ENCODE measurements at regions not wholly inside any gene's neighbourhood (a gene's known extent, or its start where the extent isn't known, plus 50 kb on each side); places are given as distances from the start of the nearest gene placed in this dataset.
A peak's percentile ranks its signal among the peaks of the same experiment; 100 is the strongest.

DNA sequence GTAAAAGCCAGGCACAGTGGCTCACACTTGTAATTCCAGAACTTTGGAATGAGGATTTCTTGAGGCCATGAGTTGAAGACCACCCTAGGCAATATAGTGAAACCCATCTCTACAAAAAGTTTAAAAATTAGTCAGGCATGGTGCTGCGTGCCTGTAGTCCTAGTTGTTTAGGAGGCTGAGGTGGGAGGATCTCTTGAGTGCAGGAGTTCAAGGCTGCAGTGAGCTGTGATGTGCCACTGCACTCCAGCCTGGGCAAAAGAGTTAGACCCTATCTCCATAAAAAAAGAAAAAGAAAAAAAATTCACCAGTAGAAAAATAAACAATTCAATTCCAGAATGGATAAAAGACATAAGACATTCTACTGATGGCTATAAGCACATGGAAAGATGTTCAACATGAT lies 104.9 kb upstream of the LGSN start:
- no peak for ATAC-seq (replicated peaks in 6 of 8)
- Histone ChIP-seq H3K4me1 (replicated peaks in 1 of 2) (no peaks in the 10 kb centered on the region), H3K4me3 (no peak overlapping the region), H3K27ac (no peak overlapping the region)
- WGBS, 10 experiments, result 0 to 90% (median 44%) methylated on average over 1 of the region's 1 CpG; no CpG with 5 or more reads in 6 of the 10 experiments
- in situ Hi-C loops (cut with MboI; ENCODE audit: low pct_unique_long_range_greater_than_20kb in 2 of 9, low sequenced_read_pairs in 9 of 9, unreplicated experiment in 9 of 9), result no loop called here

DNA sequence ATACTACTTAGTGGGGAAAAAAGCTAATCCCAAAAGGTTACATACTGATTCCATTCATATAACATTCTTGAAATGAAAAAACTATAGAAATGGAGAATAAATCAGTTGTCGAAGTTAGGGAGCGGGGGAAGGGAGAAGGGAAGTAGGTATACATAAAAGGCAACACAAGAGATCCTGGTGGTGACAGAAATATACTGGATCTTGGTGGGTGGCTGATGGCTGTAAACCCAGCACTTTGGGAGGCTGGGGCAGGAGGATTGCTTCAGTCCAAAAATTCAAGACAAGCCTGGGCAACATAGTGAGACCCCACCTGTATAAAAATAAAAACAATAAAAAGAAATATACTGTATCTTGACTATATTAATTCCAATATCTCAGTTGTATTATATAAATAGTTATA lies 105.7 kb upstream of the LGSN start:
- in situ Hi-C loops (cut with MboI; ENCODE audit: low pct_unique_long_range_greater_than_20kb in 2 of 9, low sequenced_read_pairs in 9 of 9, unreplicated experiment in 9 of 9), result no loop called here

DNA sequence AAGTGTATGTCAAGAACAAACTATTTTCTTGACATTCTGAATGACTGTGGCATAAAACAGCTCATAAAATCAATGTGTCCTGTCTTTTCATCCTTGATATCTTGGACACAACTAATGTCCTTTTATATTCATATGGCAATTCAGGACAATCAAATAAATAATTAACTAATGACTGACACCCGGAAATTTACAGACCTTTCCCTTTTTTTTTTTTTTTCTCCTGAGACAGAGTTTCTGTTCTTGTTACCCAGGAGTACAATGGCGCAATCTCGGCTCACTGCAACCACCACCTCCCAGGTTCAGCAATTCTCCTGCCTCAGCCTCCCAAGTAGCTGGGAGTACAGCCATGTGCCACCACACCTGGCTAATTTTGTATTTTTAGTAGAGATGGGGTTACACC lies 107.1 kb upstream of the LGSN start:
- no peak for ATAC-seq (replicated peaks in 6 of 8)
- Histone ChIP-seq H3K27ac (no peak overlapping the region), H3K4me1 (replicated peaks in 1 of 2) (no peaks in the 10 kb centered on the region), H3K4me3 (no peak overlapping the region)
- WGBS, 10 experiments, result 19 to 93% (median 64%) methylated on average over 1 to 3 of the region's 3 CpGs
- in situ Hi-C loops (cut with MboI; ENCODE audit: low pct_unique_long_range_greater_than_20kb in 2 of 9, low sequenced_read_pairs in 9 of 9, unreplicated experiment in 9 of 9), result no loop called here

More for the DNA sequence above, 105.7 kb upstream of the LGSN start:
- no peak for ATAC-seq (replicated peaks in 6 of 8)
- H3K4me3 ChIP-seq, result no peak overlapping the region
- H3K27ac ChIP-seq, result no peak overlapping the region
- 40 to 100% (median 92%) methylated on average over 1 to 2 of the region's 2 CpGs; no CpG with 5 or more reads in 2 of the 10 experiments for WGBS, 10 experiments
- H3K4me1 ChIP-seq (replicated peaks in 1 of 2), result no peaks in the 10 kb centered on the region

DNA sequence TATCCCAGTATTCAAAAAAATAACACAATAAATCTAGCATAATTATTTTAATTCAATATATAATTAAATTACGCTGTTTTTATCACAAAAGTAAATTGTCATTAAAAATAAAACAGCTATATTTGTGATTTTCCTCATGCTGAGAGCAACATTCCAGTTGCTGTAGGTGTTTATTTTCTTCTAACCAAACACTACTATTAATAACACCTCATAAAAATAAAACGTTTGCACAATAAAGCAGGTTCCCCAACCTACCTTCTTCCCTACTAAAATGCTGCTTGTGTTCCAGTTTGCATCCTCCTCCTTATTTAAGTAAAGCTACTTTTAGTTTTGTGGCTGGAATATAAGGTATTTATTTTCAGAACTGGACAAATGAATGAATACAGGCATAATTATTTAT lies 108.2 kb upstream of the LGSN start:
- WGBS, 10 experiments, result 17 to 94% (median 68%) methylated on average over 1 to 2 of the region's 2 CpGs; no CpG with 5 or more reads in 2 of the 10 experiments

DNA sequence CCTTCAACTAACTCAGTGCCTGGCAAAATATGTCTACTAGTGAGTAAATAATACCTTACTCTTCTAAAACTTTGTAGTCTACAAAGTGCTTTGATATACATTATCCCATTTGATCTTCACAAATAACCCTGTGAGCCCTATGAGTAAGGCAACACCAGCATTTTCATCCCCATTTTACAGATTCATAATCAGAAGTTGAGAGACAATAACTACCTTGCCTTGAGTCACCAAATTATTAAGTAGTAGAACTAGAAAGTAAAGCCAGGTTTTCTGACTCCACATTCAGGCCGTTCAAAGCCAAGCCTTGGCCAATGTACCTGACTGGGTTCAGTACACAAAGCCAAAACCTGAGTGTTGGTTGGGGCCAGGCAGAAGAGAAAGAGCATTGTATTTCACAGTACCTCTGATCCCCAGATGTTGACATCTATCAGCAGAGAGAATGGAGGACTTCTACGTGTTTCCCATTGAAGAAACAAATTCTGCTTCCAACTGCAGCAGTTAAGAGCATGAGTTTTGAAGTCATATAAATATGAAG lies 111.3 kb upstream of the LGSN start:
- ATAC-seq (replicated peaks in 6 of 8), result no peak
- Histone ChIP-seq H3K4me1 (replicated peaks in 1 of 2) (no peaks in the 10 kb centered on the region), H3K4me3 (no peak overlapping the region), H3K27ac (no peak overlapping the region)
- WGBS, 10 experiments, result 0 to 90% (median 80%) methylated on average over 1 to 2 of the region's 2 CpGs; no CpG with 5 or more reads in 2 of the 10 experiments
- in situ Hi-C loops (cut with MboI; ENCODE audit: low pct_unique_long_range_greater_than_20kb in 2 of 9, low sequenced_read_pairs in 9 of 9, unreplicated experiment in 9 of 9), result no loop called here

More for the DNA sequence above, 108.2 kb upstream of the LGSN start:
- Histone ChIP-seq H3K4me1 (replicated peaks in 1 of 2) (no peaks in the 10 kb centered on the region), H3K4me3 (no peak overlapping the region), H3K27ac (no peak overlapping the region)
- ATAC-seq (replicated peaks in 6 of 8), result no peak
- in situ Hi-C loops (cut with MboI; ENCODE audit: low pct_unique_long_range_greater_than_20kb in 2 of 9, low sequenced_read_pairs in 9 of 9, unreplicated experiment in 9 of 9), result no loop called here

DNA sequence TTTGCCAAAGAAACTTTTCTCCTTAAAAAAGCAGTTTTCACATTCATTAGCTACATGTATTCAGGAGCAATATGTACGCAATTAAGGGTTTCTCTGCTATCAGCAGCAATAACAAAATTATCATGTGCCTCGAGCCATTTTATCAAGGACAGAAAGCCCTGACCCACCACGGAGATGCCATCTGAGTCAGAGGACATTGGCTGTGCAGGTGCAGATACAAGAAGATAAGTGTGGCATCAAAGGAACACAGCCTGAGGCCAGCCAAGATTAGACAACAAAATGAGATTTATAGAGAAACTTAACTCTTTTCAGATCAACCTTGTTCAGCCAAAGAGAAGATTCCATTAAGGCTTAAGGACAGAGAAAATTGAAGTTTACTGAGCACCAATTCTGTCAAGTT lies 115.2 kb upstream of the LGSN start:
- no peak for ATAC-seq (replicated peaks in 6 of 8)
- no peaks in the 10 kb centered on the region for H3K4me1 ChIP-seq (replicated peaks in 1 of 2)
- H3K27ac ChIP-seq, result no peak overlapping the region
- no peak overlapping the region for H3K4me3 ChIP-seq
- 8 to 100% (median 81%) methylated on average over 1 to 3 of the region's 3 CpGs for WGBS, 10 experiments
- in situ Hi-C loops (cut with MboI; ENCODE audit: low pct_unique_long_range_greater_than_20kb in 2 of 9, low sequenced_read_pairs in 9 of 9, unreplicated experiment in 9 of 9), result no loop called here

DNA sequence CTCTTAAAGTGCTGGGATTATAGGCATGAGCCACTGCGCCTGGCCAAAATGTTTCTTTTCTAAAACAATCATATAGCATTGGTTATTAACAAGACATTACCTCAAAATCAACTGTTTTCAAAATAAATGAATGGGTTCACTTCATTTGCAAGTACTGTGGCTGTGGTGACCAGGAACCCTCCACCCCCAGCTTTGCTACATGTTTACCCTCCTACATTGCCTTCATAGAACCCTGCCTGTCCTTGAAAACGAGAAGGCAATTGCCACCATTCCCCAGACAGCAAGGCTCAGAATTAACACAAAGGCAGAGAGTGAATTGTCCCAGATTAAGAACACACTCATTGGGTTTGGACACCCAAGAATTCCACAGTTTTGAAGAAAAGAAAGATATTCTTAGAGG lies 116.6 kb upstream of the LGSN start:
- Histone ChIP-seq H3K27ac (no peak overlapping the region), H3K4me3 (no peak overlapping the region), H3K4me1 (replicated peaks in 1 of 2) (no peaks in the 10 kb centered on the region)
- no peak for ATAC-seq (replicated peaks in 6 of 8)
- 0 to 100% (median 59%) methylated on average over 1 to 2 of the region's 2 CpGs; no CpG with 5 or more reads in 2 of the 10 experiments for WGBS, 10 experiments
- in situ Hi-C loops (cut with MboI; ENCODE audit: low pct_unique_long_range_greater_than_20kb in 2 of 9, low sequenced_read_pairs in 9 of 9, unreplicated experiment in 9 of 9), result no loop called here

DNA sequence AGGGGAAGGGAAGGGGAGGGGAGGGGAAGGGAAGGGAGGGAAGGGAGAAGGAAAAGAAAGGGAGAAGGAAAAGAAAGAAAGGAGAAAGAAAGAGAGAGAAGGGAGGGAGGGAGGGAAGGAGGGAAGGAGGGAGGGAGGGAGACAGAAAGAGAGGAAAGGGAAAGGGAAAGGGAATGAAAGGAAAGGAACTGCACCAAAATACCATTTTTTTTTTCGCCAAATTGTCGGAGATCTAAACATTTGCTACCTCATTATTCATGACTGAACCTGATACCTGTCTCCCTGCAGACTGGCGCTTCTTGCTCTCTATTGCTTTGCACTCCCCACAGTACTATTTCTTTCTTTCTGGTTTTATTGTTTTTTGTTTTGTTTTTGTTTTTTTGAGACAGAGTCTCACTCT lies 117.3 kb upstream of the LGSN start:
- WGBS, 10 experiments, result 0 to 90% (median 82%) methylated on average over 1 to 3 of the region's 3 CpGs; no CpG with 5 or more reads in 4 of the 10 experiments
- Histone ChIP-seq H3K27ac (no peak overlapping the region), H3K4me1 (replicated peaks in 1 of 2) (no peaks in the 10 kb centered on the region), H3K4me3 (no peak overlapping the region)
- in situ Hi-C loops (cut with MboI; ENCODE audit: low pct_unique_long_range_greater_than_20kb in 2 of 9, low sequenced_read_pairs in 9 of 9, unreplicated experiment in 9 of 9), result no loop called here
- ATAC-seq (replicated peaks in 6 of 8), result no peak

DNA sequence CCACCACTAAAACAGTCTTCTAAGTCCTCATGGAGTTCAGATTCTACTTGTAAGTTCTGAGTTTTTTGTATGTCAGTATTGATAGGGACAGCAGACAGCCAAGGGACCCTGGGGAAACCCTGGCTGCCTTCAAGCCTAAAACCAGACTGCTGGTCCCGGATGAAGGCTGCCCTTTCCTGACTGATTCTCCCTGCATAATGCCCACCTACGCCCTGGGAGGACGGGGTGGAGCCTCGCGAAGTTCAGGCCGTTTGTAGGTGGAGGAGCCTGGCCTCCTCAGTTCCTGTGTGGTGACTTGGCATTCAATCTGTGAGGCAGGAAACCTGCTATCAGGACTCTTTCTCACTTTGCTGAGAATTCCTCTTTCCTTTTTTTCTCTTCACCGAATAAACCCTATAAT lies 120.3 kb upstream of the LGSN start:
- in situ Hi-C loops (cut with MboI; ENCODE audit: low pct_unique_long_range_greater_than_20kb in 2 of 9, low sequenced_read_pairs in 9 of 9, unreplicated experiment in 9 of 9), result no loop called here
- WGBS, 10 experiments, result 0 to 100% (median 80%) methylated on average over 1 to 7 of the region's 7 CpGs

DNA sequence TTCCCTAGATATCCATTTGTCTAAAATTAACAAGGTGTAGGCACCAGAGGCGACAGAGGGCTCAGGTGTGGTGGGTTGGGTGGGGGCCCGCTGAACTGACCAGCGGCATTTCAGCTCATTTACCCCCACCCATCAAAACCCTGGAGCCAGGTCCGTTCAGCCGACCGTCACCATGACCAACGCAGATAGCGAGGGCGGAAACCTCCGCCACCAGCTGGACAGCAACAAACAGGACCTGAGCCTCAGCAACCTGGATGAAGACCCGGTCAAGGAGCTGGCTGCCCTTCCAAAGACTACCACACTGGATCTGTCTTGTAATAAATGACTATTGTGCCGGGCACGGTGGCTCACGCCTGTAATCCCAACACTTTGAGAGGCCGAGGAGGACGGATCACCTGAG lies 120.8 kb upstream of the LGSN start:
- no peaks in the 10 kb centered on the region for H3K4me1 ChIP-seq (replicated peaks in 1 of 2)
- no peak for ATAC-seq (replicated peaks in 6 of 8)
- no peak overlapping the region for H3K27ac ChIP-seq
- no peak overlapping the region for H3K4me3 ChIP-seq
- in situ Hi-C loops (cut with MboI; ENCODE audit: low pct_unique_long_range_greater_than_20kb in 2 of 9, low sequenced_read_pairs in 9 of 9, unreplicated experiment in 9 of 9), result no loop called here
- WGBS, 10 experiments, result 25 to 98% (median 75%) methylated on average over 2 to 13 of the region's 16 CpGs; no CpG with 5 or more reads in 5 of the 10 experiments

More for the DNA sequence above, 120.3 kb upstream of the LGSN start:
- Histone ChIP-seq H3K27ac (no peak overlapping the region), H3K4me1 (replicated peaks in 1 of 2) (no peaks in the 10 kb centered on the region), H3K4me3 (no peak overlapping the region)
- no peak for ATAC-seq (replicated peaks in 6 of 8)

DNA sequence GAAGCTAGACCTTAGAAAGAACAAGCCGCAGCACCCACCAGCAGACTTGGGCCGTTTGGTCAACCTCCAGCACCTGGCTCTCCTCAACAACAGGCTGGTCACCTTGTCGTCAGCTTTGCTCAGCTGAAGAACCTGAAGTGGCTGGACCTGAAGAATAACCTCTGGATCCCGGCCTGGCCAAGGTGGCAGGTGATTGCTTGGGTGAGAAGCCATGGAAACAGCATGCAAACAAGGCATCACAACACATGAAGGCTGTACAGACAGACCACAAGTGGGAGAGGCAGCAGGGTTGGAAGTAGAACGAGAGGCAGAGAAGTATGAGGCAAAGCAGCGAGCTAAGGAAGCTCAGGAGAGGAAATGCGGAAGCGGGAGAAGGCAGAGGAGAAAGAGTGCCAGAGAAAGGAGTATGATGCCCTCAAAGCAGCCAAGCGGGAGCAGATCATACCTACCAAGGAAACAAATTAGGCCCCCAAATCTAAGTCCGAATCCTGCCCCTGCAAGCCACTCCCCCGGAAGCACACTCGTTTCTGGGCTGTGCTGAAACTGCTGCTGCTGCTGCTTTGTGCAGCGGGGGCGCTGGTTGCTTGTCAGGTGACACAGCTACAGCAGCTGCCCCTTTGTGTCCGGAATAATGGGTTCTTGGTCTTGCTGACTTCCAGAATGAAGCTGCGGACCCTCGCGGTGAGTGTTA lies 121.6 kb upstream of the LGSN start:
- Histone ChIP-seq H3K4me1 (replicated peaks in 1 of 2) (no peaks in the 10 kb centered on the region), H3K4me3 (no peak overlapping the region), H3K27ac (no peak overlapping the region)
- ATAC-seq (replicated peaks in 6 of 8), result peak in 1 of 8 experiments; percentile 45
- WGBS, 10 experiments, result 38 to 89% (median 79%) methylated on average over 1 to 7 of the region's 18 CpGs
- in situ Hi-C loops (cut with MboI; ENCODE audit: low pct_unique_long_range_greater_than_20kb in 2 of 9, low sequenced_read_pairs in 9 of 9, unreplicated experiment in 9 of 9), result no loop called here

DNA sequence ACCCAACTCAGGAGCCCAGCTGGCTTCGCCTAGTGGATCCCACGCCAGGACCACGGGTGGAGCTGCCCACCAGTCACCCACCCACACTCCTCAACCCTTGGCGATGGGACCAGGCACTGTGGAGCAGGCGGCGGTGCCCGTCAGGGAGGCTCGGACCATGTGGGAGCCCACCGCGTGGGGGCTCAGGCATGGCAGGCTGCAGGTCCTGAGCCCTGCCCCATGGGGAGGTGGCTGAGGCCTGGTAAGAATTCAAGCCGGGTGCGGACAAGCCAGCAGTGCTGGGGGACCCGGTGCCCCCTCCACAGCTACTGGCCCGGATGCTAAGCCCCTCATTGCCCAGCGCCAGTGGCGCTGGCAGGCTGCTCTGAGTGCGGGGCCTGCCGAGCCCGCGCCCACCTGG lies 123.1 kb upstream of the LGSN start:
- in situ Hi-C loops (cut with MboI; ENCODE audit: low pct_unique_long_range_greater_than_20kb in 2 of 9, low sequenced_read_pairs in 9 of 9, unreplicated experiment in 9 of 9), result no loop called here
- 93 to 100% (median 100%) methylated on average over 1 to 3 of the region's 20 CpGs; no CpG with 5 or more reads in 7 of the 10 experiments for WGBS, 10 experiments
- H3K27ac ChIP-seq, result no peak overlapping the region
- H3K4me3 ChIP-seq, result no peak overlapping the region
- no peak for ATAC-seq (replicated peaks in 6 of 8)
- H3K4me1 ChIP-seq (replicated peaks in 1 of 2), result no peaks in the 10 kb centered on the region

DNA sequence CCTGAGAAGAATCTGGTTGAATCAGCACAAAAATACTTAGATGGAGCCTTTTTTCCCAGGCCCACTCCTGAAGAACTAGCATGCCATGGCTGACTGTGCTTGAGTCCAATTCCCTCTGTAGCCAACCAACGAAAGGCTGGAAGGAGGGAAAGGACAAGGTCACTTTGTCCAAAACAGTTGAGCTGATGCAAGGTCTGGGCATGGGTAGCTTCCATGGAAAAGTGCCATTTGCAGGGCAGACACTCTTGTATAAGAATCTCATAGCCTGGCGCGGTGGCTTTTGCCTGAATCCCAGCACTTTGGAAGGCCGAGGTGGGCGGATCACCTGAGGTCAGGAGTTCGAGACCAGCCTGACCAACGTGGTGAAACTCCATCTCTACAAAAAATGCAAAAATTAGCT lies 125.0 kb upstream of the LGSN start:
- in situ Hi-C loops (cut with MboI; ENCODE audit: low pct_unique_long_range_greater_than_20kb in 2 of 9, low sequenced_read_pairs in 9 of 9, unreplicated experiment in 9 of 9), result no loop called here
- 7 to 97% (median 89%) methylated on average over 1 to 7 of the region's 7 CpGs; no CpG with 5 or more reads in 4 of the 10 experiments for WGBS, 10 experiments
- H3K27ac ChIP-seq, result no peak overlapping the region
- ATAC-seq (replicated peaks in 6 of 8), result no peak
- no peak overlapping the region for H3K4me3 ChIP-seq
- H3K4me1 ChIP-seq (replicated peaks in 1 of 2), result no peaks in the 10 kb centered on the region

DNA sequence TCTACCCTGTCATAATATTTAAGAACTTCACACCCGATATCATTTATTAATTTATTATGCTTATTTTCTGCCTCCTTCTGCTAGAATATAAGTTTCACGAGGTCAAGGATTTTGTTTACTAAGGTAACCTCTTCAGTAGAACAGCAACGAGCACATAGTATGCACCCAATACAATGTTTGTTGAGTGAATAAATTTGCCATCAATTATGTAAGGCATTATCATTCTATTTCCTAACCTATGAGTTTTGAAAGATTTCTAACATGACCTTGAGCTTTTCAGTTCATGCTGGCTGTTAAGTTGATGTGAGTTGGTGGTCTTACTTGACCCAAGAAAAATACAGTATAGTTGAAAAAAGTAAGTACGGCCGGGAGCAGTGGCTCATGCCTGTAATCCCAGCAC lies 125.9 kb upstream of the LOC128125822 start:
- Histone ChIP-seq H3K4me1 (replicated peaks in 1 of 2) (no peaks in the 10 kb centered on the region), H3K4me3 (no peak overlapping the region), H3K27ac (no peak overlapping the region)
- no peak for ATAC-seq (replicated peaks in 6 of 8)
- WGBS, 10 experiments, result 0 to 100% (median 85%) methylated on average over 1 to 5 of the region's 5 CpGs; no CpG with 5 or more reads in 2 of the 10 experiments
- in situ Hi-C loops (cut with MboI; ENCODE audit: low pct_unique_long_range_greater_than_20kb in 2 of 9, low sequenced_read_pairs in 9 of 9, unreplicated experiment in 9 of 9), result no loop called here

Data from motor neuron (in vitro differentiated cells).